Neural cell (in vitro differentiated cells): ENCODE measurements at regions not wholly inside any gene's neighbourhood (a gene's known extent, or its start where the extent isn't known, plus 50 kb on each side); places are given as distances from the start of the nearest gene placed in this dataset.

Experiments used
- H2AFZ ChIP-seq: fragments of 200-600, 300-800 bp; sonication (generic), shearing (Covaris generic); 2 replicates; pipeline ENCODE4 v1.6.0; 2014; ENCODE audit warnings: low read depth, mild to moderate bottlenecking, antibody characterized with exemption, low read length, moderate library complexity
- H3F3A ChIP-seq: fragments of 200-600 bp; shearing (Covaris generic); 2 replicates; pipeline ENCODE4 v1.6.1; 2016; ENCODE audit warnings: mild to moderate bottlenecking, moderate library complexity, mixed read lengths, antibody characterized with exemption, low read length; ENCODE audit not compliant: insufficient read depth, poor library complexity, severe bottlenecking
- H3K27ac ChIP-seq: fragments of 200-600, 300-800 bp; sonication (generic), shearing (Covaris generic); 2 replicates; pipeline ENCODE4 v1.5.1; 2014; ENCODE audit warnings: mild to moderate bottlenecking, low read length, moderate library complexity
- H3K27me3 ChIP-seq: fragments of 300-800, 200-600 bp; sonication (generic), shearing (Covaris generic); 2 replicates; pipeline ENCODE4 v1.6.0; 2014; ENCODE audit warnings: mild to moderate bottlenecking, low read depth, low read length, moderate library complexity; ENCODE audit not compliant: insufficient read depth
- H3K36me3 ChIP-seq: fragments of 300-800, 200-600 bp; sonication (generic), shearing (Covaris generic); 2 replicates; pipeline ENCODE4 v1.5.1; 2014; ENCODE audit warnings: mild to moderate bottlenecking, antibody characterized with exemption, low read length, moderate library complexity; ENCODE audit not compliant: insufficient read depth
- H3K4me2 ChIP-seq: fragments of 300-800, 200-600 bp; sonication (generic), shearing (Covaris generic); 2 replicates; pipeline ENCODE4 v1.6.0; 2014; ENCODE audit warnings: mild to moderate bottlenecking, low read length
- H3K4me3 ChIP-seq: fragments of 300-800, 200-600 bp; sonication (generic), shearing (Covaris generic); 2 replicates; pipeline ENCODE4 v1.5.1; 2014; ENCODE audit warnings: mild to moderate bottlenecking, low read length, moderate library complexity
- H3K79me2 ChIP-seq: fragments of 200-600 bp; shearing (Covaris generic); replicated peaks from 2 replicates; pipeline ENCODE4 v1.6.0; 2014; ENCODE audit warnings: mild to moderate bottlenecking, low read length, moderate library complexity; ENCODE audit not compliant: insufficient read depth
- H3K9ac ChIP-seq: fragments of 300-800, 200-600 bp; sonication (generic), shearing (Covaris generic); 2 replicates; pipeline ENCODE4 v1.6.1; 2016; ENCODE audit warnings: mild to moderate bottlenecking, low read length, mixed read lengths
- H3K9me2 ChIP-seq: fragments of 200-600 bp; shearing (Covaris generic); 2 replicates; pipeline ENCODE4 v1.6.1; 2016; ENCODE audit warnings: mild to moderate bottlenecking, low read length, mixed read lengths; ENCODE audit not compliant: insufficient read depth
- H3K9me3 ChIP-seq: fragments of 200-600, 300-800 bp; sonication (generic), shearing (Covaris generic); 2 replicates; pipeline ENCODE4 v1.6.1; 2016; ENCODE audit warnings: mild to moderate bottlenecking, mixed run types, low read length, moderate library complexity, mixed read lengths
- H4K20me1 ChIP-seq: fragments of 200-600 bp; shearing (Covaris generic); 2 replicates; pipeline ENCODE4 v1.6.1; 2016; ENCODE audit warnings: mild to moderate bottlenecking, mixed run types; ENCODE audit not compliant: insufficient read depth
- EP300 ChIP-seq: fragments of 450-650 bp; conservative IDR thresholded peaks from 2 replicates; pipeline ENCODE4 v1.6.1; 2014; ENCODE audit warnings: antibody characterized with exemption, mild to moderate bottlenecking, moderate library complexity; ENCODE audit not compliant: poor library complexity, severe bottlenecking
- EZH2 ChIP-seq: fragments of 200-600, 300-800 bp; shearing (Covaris generic), sonication (generic); IDR thresholded peaks from 2 replicates; pipeline ENCODE4 v1.6.1; 2014; ENCODE audit warnings: antibody characterized with exemption, low read length, borderline replicate concordance, mild to moderate bottlenecking; ENCODE audit not compliant: insufficient read depth, poor library complexity, severe bottlenecking
- MXI1 ChIP-seq: fragments of 450-650 bp; conservative IDR thresholded peaks from 2 replicates; pipeline ENCODE4 v1.6.1; 2014; ENCODE audit warnings: antibody characterized with exemption, mild to moderate bottlenecking; ENCODE audit not compliant: poor library complexity, severe bottlenecking
- POLR2AphosphoS5 ChIP-seq: IDR thresholded peaks from 2 replicates; pipeline ENCODE4 v1.6.1; 2012
- RAD21 ChIP-seq: fragments of 450-650 bp; conservative IDR thresholded peaks from 2 replicates; pipeline ENCODE4 v1.6.1; 2014; ENCODE audit warnings: antibody characterized with exemption, mild to moderate bottlenecking, moderate library complexity
- SMC3 ChIP-seq: fragments of 450-650 bp; conservative IDR thresholded peaks from 2 replicates; pipeline ENCODE4 v1.6.1; 2014; ENCODE audit warnings: antibody characterized with exemption, mild to moderate bottlenecking, moderate library complexity; ENCODE audit not compliant: poor library complexity
- TAF1 ChIP-seq: IDR thresholded peaks from 2 replicates; pipeline ENCODE4 v1.6.1; 2012; ENCODE audit warnings: low read depth
- TF ChIP-seq, protein P1 (sequence below): fragments of 450-650 bp; IDR thresholded peaks from 2 replicates; pipeline ENCODE4 v1.5.1; 2014; ENCODE audit warnings: antibody characterized with exemption, mild to moderate bottlenecking, moderate library complexity; ENCODE audit not compliant: poor library complexity, severe bottlenecking
- TF ChIP-seq, protein P2 (sequence below): IDR thresholded peaks from 2 replicates; pipeline ENCODE4 v1.6.1; 2012; ENCODE audit warnings: borderline replicate concordance

DNA sequence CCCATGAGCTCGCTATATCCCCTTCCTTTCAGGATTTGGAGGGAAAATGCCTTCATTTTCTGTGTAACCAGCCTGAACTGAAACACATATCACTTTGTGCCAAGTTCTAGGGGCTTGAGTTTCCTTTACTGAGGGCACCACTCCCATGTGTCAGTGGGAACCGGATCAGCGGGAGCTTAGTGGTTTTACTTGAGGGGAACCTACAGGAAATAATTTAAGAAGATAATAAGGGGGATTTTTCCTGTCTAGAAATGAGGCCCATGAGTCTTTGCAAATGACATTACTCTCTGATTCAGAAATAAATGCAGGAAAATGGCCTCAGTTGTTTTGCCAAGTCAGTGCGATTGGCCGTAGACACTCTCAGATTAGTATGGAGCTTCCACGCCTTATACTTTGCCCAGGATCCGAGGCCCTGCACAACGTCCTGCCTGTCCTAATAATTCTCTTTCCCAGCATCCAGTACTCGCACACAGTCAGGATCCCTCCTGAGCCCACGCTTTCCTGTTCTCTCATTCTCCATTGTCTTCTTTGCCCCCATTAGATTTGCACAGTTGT, 86.4 kb upstream of the LYZL1 start:
- no peak overlapping the region for H3K4me3 ChIP-seq
- no peaks in the 10 kb centered on the region for H4K20me1 ChIP-seq

DNA sequence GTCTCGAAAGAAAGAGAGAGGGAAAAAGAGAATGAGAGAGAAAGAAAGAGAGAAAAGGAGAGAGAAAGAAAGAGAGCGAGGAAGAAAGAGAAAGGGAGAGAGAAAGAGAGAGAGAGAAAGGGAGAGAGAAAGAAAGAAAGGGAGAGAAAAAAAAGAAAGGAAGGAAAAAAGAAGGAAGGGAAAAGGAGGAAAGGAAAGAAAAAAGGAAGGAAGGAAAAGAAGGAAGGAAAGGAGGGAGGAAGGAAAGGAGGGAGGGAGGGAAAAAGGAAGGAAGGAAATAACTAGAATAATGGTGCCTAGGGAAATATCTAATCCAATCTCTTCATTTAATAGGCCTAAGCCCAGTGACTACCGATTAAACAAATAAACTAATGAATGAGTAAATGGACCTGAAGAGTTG, 85.4 kb upstream of the LYZL1 start:
- H3K9me2 ChIP-seq: no peaks in the 10 kb centered on the region
- H3K4me3 ChIP-seq: no peak overlapping the region
- H3F3A ChIP-seq: no peaks in the 10 kb centered on the region
- no peaks in the 10 kb centered on the region for H4K20me1 ChIP-seq
- no peak overlapping the region for H3K27ac ChIP-seq
- H3K9ac ChIP-seq: no peak overlapping the region
- no peaks in the 10 kb centered on the region for H3K36me3 ChIP-seq
- no peaks in the 10 kb centered on the region for H3K79me2 ChIP-seq
- no peak overlapping the region for H2AFZ ChIP-seq
- no peak for TF ChIP-seq TAF1
- H3K4me2 ChIP-seq: no peak overlapping the region
- no peaks in the 10 kb centered on the region for H3K9me3 ChIP-seq
- no peaks in the 10 kb centered on the region for H3K27me3 ChIP-seq

More for the DNA sequence above, 86.4 kb upstream of the LYZL1 start:
- Histone ChIP-seq H3K9ac (no peak overlapping the region), H3K27ac (no peak overlapping the region), H3K27me3 (no peaks in the 10 kb centered on the region), H2AFZ (no peak overlapping the region), H3K9me3 (no peaks in the 10 kb centered on the region), H3K4me2 (no peak overlapping the region), H3K79me2 (no peaks in the 10 kb centered on the region), H3K36me3 (no peaks in the 10 kb centered on the region), H3F3A (no peaks in the 10 kb centered on the region), H3K9me2 (no peaks in the 10 kb centered on the region)
- no peak for TF ChIP-seq RAD21
- TF ChIP-seq, protein P1, sequence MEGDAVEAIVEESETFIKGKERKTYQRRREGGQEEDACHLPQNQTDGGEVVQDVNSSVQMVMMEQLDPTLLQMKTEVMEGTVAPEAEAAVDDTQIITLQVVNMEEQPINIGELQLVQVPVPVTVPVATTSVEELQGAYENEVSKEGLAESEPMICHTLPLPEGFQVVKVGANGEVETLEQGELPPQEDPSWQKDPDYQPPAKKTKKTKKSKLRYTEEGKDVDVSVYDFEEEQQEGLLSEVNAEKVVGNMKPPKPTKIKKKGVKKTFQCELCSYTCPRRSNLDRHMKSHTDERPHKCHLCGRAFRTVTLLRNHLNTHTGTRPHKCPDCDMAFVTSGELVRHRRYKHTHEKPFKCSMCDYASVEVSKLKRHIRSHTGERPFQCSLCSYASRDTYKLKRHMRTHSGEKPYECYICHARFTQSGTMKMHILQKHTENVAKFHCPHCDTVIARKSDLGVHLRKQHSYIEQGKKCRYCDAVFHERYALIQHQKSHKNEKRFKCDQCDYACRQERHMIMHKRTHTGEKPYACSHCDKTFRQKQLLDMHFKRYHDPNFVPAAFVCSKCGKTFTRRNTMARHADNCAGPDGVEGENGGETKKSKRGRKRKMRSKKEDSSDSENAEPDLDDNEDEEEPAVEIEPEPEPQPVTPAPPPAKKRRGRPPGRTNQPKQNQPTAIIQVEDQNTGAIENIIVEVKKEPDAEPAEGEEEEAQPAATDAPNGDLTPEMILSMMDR: no peak
- TF ChIP-seq EP300: no peak
- no peak for TF ChIP-seq SMC3
- TF ChIP-seq EZH2: no peak
- TF ChIP-seq POLR2AphosphoS5: no peak
- no peak for TF ChIP-seq MXI1
- TF ChIP-seq TAF1: no peak
- TF ChIP-seq, protein P2, sequence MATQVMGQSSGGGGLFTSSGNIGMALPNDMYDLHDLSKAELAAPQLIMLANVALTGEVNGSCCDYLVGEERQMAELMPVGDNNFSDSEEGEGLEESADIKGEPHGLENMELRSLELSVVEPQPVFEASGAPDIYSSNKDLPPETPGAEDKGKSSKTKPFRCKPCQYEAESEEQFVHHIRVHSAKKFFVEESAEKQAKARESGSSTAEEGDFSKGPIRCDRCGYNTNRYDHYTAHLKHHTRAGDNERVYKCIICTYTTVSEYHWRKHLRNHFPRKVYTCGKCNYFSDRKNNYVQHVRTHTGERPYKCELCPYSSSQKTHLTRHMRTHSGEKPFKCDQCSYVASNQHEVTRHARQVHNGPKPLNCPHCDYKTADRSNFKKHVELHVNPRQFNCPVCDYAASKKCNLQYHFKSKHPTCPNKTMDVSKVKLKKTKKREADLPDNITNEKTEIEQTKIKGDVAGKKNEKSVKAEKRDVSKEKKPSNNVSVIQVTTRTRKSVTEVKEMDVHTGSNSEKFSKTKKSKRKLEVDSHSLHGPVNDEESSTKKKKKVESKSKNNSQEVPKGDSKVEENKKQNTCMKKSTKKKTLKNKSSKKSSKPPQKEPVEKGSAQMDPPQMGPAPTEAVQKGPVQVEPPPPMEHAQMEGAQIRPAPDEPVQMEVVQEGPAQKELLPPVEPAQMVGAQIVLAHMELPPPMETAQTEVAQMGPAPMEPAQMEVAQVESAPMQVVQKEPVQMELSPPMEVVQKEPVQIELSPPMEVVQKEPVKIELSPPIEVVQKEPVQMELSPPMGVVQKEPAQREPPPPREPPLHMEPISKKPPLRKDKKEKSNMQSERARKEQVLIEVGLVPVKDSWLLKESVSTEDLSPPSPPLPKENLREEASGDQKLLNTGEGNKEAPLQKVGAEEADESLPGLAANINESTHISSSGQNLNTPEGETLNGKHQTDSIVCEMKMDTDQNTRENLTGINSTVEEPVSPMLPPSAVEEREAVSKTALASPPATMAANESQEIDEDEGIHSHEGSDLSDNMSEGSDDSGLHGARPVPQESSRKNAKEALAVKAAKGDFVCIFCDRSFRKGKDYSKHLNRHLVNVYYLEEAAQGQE: no peak
